HCT116 (cell line): ENCODE measurements at regions not wholly inside any gene's neighbourhood (a gene's known extent, or its start where the extent isn't known, plus 50 kb on each side); places are given as distances from the start of the nearest gene placed in this dataset.

ENCODE experiments used
- ATAC-seq: fragments of 200-7000 bp; cut with Tn5 transposase; 2 replicates; pipeline ENCODE4 v1.9.1; 2020; ENCODE audit warnings: mild to moderate bottlenecking, moderate library complexity
- BruUV-seq: library from RNA; stranded (reverse); fragments of 400-500 nt; replicated peaks from 2 replicates; lab custom pipeline; 2021; lab: Mats Ljungman, UMichigan
- CTCF ChIA-PET: fragments of 300-600 bp; sonication (Branson Sonifier 250); formaldehyde crosslinking; loops from one replicate; lab custom pipeline; 2021; ENCODE audit warnings: antibody characterized with exemption; lab: Charles Lee
- POLR2A ChIA-PET: fragments of 300-600, 350-600 bp; sonication (Branson Sonifier 250); formaldehyde crosslinking; loops from one replicate; lab custom pipeline; 2021; ENCODE audit warnings: antibody characterized with exemption; lab: Charles Lee
- RAD21 ChIA-PET, 2 experiments: fragments of 300-600 bp; sonication (Branson Sonifier 250); formaldehyde crosslinking; loops; one replicate each; lab custom pipeline; 2023; ENCODE audit warnings: low total read pairs in 2 of 2; ENCODE audit not compliant: uncharacterized antibody in 2 of 2, unreplicated experiment in 2 of 2, low non-redundant PET in 1 of 2; lab: Charles Lee
- DNase-seq: peaks from one replicate; pipeline ENCODE4 v3.0.0-alpha.2; 2010; ENCODE audit warnings: low read depth, low spot score
- H2AFZ ChIP-seq: fragments of 200-600 bp; shearing (Covaris generic), sonication (generic); 2 replicates; pipeline ENCODE4 v1.6.1; 2017; ENCODE audit warnings: low read depth, mixed run types, mixed read lengths, antibody characterized with exemption, low read length; ENCODE audit not compliant: poor library complexity, severe bottlenecking
- H3K27ac ChIP-seq: 2 replicates; pipeline ENCODE4 v1.5.1; 2012; ENCODE audit warnings: low read depth, low read length
- H3K27me3 ChIP-seq: fragments of 200-600 bp; sonication (generic); 2 replicates; pipeline ENCODE4 v1.6.1; 2016; ENCODE audit warnings: mixed run types, low read length, mixed read lengths; ENCODE audit not compliant: insufficient read depth
- H3K36me3 ChIP-seq, 2 experiments: fragments of 200-500 bp in 1 of 2; fragments of 200-600 bp in 1 of 2; sonication (Bioruptor generic) in 1 of 2; sonication (generic) in 1 of 2; 2 replicates each; pipeline versions ENCODE4 v1.5.1 to v1.6.1; 2014 to 2016; ENCODE audit warnings: low read length in 2 of 2, inconsistent platforms in 1 of 2, mixed read lengths in 1 of 2, mixed run types in 1 of 2; ENCODE audit not compliant: insufficient read depth in 2 of 2, control insufficient read depth in 1 of 2
- H3K4me1 ChIP-seq, 2 experiments: fragments of 200-600 bp in 1 of 2; sonication (generic) in 1 of 2; 2 replicates each; pipeline versions ENCODE4 v1.5.1 to v1.6.1; 2012 to 2017; ENCODE audit warnings: low read length in 2 of 2, inconsistent platforms in 1 of 2, mild to moderate bottlenecking in 1 of 2, mixed read lengths in 1 of 2, mixed run types in 1 of 2, moderate library complexity in 1 of 2; ENCODE audit not compliant: insufficient read depth in 2 of 2, control insufficient read depth in 1 of 2
- H3K4me2 ChIP-seq: fragments of 200-600 bp; sonication (generic); 2 replicates; pipeline ENCODE4 v1.6.1; 2017; ENCODE audit warnings: mixed run types, low read length, mixed read lengths
- H3K4me3 ChIP-seq, 2 experiments: fragments of 200-600 bp in 1 of 2; sonication (generic) in 1 of 2; replicated peaks in 1 of 2; 2 replicates each; pipeline ENCODE4 v1.5.1; 2011 to 2016; ENCODE audit warnings: low read length in 2 of 2, control low read depth in 1 of 2, low read depth in 1 of 2, mild to moderate bottlenecking in 1 of 2, mixed read lengths in 1 of 2, mixed run types in 1 of 2
- H3K79me2 ChIP-seq: fragments of 200-600 bp; sonication (generic); 2 replicates; pipeline ENCODE4 v1.6.1; 2017; ENCODE audit warnings: mild to moderate bottlenecking, mixed run types, low read length, moderate library complexity, mixed read lengths; ENCODE audit not compliant: insufficient read depth
- H3K9ac ChIP-seq: fragments of 200-600 bp; sonication (generic); 2 replicates; pipeline ENCODE4 v1.6.1; 2016; ENCODE audit warnings: low read length, mixed read lengths
- H3K9me2 ChIP-seq: fragments of 200-600 bp; sonication (generic), shearing (Covaris generic); 2 replicates; pipeline ENCODE4 v1.6.1; 2017; ENCODE audit warnings: mixed run types, mild to moderate bottlenecking, moderate library complexity; ENCODE audit not compliant: insufficient read depth
- H3K9me3 ChIP-seq, 2 experiments: fragments of 200-500 bp in 1 of 2; fragments of 200-600 bp in 1 of 2; sonication (Bioruptor generic) in 1 of 2; sonication (generic) in 1 of 2; 2 replicates each; pipeline ENCODE4 v1.6.1; 2014 to 2017; ENCODE audit warnings: low read length in 2 of 2, mixed read lengths in 2 of 2, inconsistent platforms in 1 of 2, low read depth in 1 of 2, mild to moderate bottlenecking in 1 of 2, mixed run types in 1 of 2, moderate library complexity in 1 of 2; ENCODE audit not compliant: control insufficient read depth in 1 of 2, insufficient read depth in 1 of 2
- H4K20me1 ChIP-seq: fragments of 200-600 bp; sonication (generic), shearing (Covaris generic); 2 replicates; pipeline ENCODE4 v1.6.1; 2017; ENCODE audit warnings: mixed run types, mild to moderate bottlenecking, moderate library complexity; ENCODE audit not compliant: insufficient read depth
- ATF3 ChIP-seq: IDR thresholded peaks from 2 replicates; pipeline ENCODE4 v1.6.1; 2012
- CBX3 ChIP-seq: IDR thresholded peaks from 2 replicates; pipeline ENCODE4 v1.6.1; 2012; ENCODE audit warnings: low read depth
- CEBPB ChIP-seq: IDR thresholded peaks from 2 replicates; pipeline ENCODE4 v1.6.1; 2012; ENCODE audit warnings: low read depth
- EGR1 ChIP-seq: IDR thresholded peaks from 2 replicates; pipeline ENCODE4 v1.6.1; 2012; ENCODE audit warnings: low read depth
- ELF1 ChIP-seq: IDR thresholded peaks from 2 replicates; pipeline ENCODE4 v1.6.1; 2012; ENCODE audit warnings: low read depth, borderline replicate concordance
- EZH2 ChIP-seq: fragments of 200-600 bp; sonication (generic); IDR thresholded peaks from 2 replicates; pipeline ENCODE4 v1.6.1; 2017; ENCODE audit warnings: antibody characterized with exemption, mixed run types
- FOSL1 ChIP-seq: IDR thresholded peaks from 2 replicates; pipeline ENCODE4 v1.6.1; 2012; ENCODE audit warnings: low read depth
- JUND ChIP-seq: IDR thresholded peaks from 2 replicates; pipeline ENCODE4 v1.6.1; 2012
- MAX ChIP-seq: IDR thresholded peaks from 2 replicates; pipeline ENCODE4 v1.6.1; 2012
- POLR2A ChIP-seq: IDR thresholded peaks from 2 replicates; pipeline ENCODE4 v1.7.0; 2011; ENCODE audit warnings: borderline replicate concordance; ENCODE audit not compliant: insufficient read depth, insufficient read length; ENCODE audit errors: extremely low read depth
- SP1 ChIP-seq: IDR thresholded peaks from 2 replicates; pipeline ENCODE4 v1.6.1; 2012; ENCODE audit warnings: low read depth
- SRF ChIP-seq: IDR thresholded peaks from 2 replicates; pipeline ENCODE4 v1.6.1; 2012; ENCODE audit warnings: low read depth
- TCF7L2 ChIP-seq: IDR thresholded peaks from 2 replicates; pipeline ENCODE4 v1.7.0; 2011; ENCODE audit warnings: borderline replicate concordance, inconsistent platforms; ENCODE audit not compliant: insufficient read depth, insufficient read length; ENCODE audit errors: extremely low read depth
- ZBTB33 ChIP-seq: IDR thresholded peaks from 2 replicates; pipeline ENCODE4 v1.6.1; 2011; ENCODE audit warnings: mild to moderate bottlenecking, low read length, moderate library complexity; ENCODE audit not compliant: insufficient replicate concordance; ENCODE audit errors: extremely low read depth
- ZFX ChIP-seq: fragments of 450-650 bp; IDR thresholded peaks from 2 replicates; pipeline ENCODE4 v1.6.1; 2017
- ZNF274 ChIP-seq: fragments of 200-500 bp; sonication (Bioruptor generic); IDR thresholded peaks from 2 replicates; pipeline ENCODE4 v1.6.1; 2014; ENCODE audit warnings: mild to moderate bottlenecking, low read depth, low read length, inconsistent platforms
- intact Hi-C: fragments of 100-400 bp; cut with micrococcal nuclease; formaldehyde crosslinking; loops from 2 replicates; pipeline ENCODE4 v1.10.0; 2022

DNA sequence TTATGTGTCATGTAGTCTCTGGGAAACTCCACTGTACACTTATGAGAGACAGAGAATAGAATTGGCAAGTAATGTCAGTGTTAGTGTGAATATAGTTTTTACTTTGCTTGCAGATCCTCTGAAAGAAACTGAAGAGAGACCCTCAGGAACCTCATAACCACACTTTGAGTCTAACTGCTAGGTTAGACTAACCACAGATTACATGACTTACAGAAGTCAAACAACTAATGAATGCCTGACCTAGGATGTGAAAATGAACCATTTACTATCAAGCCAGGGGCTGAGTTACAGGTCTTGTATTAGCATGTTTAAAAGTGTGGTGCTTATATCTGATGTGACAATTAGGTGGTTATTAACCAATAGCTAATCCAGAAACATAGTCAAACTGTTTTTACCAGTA, 280.4 kb upstream of the LRATD1 start:
- ATAC-seq = no peak
- Histone ChIP-seq H4K20me1 (no peaks in the 10 kb centered on the region), H3K9me2 (no peaks in the 10 kb centered on the region), H3K4me2 (no peak overlapping the region), H2AFZ (no peak overlapping the region), H3K27ac (no peak overlapping the region), H3K36me3 (no peaks in the 10 kb centered on the region), H3K9me3 (peaks cover 17 to 39% of the 10 kb centered on the region in 2 experiments; a peak in 2 of 4 replicates), H3K4me3 (no peak overlapping the region), H3K79me2 (no peaks in the 10 kb centered on the region), H3K27me3 (no peaks in the 10 kb centered on the region), H3K9ac (no peak overlapping the region), H3K4me1 (no peaks in the 10 kb centered on the region)
- no peak for DNase-seq
- RAD21 ChIA-PET = no interaction called here
- intact Hi-C loops = no loop called here
- CTCF ChIA-PET = no interaction called here
- POLR2A ChIA-PET = no interaction called here
- no TSS peak for BruUV-seq
- TF ChIP-seq ELF1 (no peak), SRF (no peak), MAX (no peak), ATF3 (no peak), ZFX (no peak), TCF7L2 (no peak), ZBTB33 (no peak), EZH2 (no peak), POLR2A (no peak), ZNF274 (no peak), CBX3 (no peak), EGR1 (no peak), SP1 (no peak), FOSL1 (no peak), CEBPB (no peak), JUND (no peak)
